Esophagus muscularis mucosa (tissue), 4 donors: ENCODE measurements at regions not wholly inside any gene's neighbourhood (a gene's known extent, or its start where the extent isn't known, plus 50 kb on each side); places are given as distances from the start of the nearest gene placed in this dataset.

Experiments
- EP300 ChIP-seq: sonication (generic); formaldehyde crosslinking; IDR thresholded peaks from one replicate; pipeline ENCODE4 v1.6.1; 2017; ENCODE audit warnings: antibody characterized with exemption
- POLR2A ChIP-seq: fragments of 450-650 bp; IDR thresholded peaks from one replicate; pipeline ENCODE4 v1.6.1; 2017; ENCODE audit warnings: antibody characterized with exemption, moderate library complexity, mild to moderate bottlenecking, low read depth
- TF ChIP-seq, protein P1 (sequence below), 3 experiments: fragments of 200-600 bp in 2 of 3; fragments of 450-650 bp in 1 of 3; sonication (generic) in 2 of 3; IDR thresholded peaks; one replicate each; pipeline ENCODE4 v1.5.1; 2017 to 2019; ENCODE audit warnings: antibody characterized with exemption in 3 of 3, mild to moderate bottlenecking in 2 of 3, moderate library complexity in 1 of 3

DNA sequence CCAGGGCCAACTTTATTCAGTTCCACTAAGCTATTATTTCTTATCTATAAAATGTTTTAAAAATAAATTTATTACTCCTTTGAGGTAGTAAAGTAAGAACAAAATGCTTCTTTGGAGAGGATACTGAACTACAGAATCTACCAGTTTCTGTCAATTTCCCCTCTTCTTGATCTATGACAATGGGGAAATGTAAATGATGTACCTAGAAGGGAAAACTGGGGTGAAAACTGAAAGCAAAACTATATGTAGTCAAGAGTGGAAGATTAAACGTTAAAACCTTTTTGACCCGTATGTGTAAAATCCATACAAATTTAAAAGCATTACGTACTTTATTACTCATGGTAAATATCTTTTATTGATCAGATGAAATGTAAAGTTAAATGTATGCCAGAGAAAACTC is 1287.8 kb upstream of the TMEFF2 start:
- TF ChIP-seq, protein P1, sequence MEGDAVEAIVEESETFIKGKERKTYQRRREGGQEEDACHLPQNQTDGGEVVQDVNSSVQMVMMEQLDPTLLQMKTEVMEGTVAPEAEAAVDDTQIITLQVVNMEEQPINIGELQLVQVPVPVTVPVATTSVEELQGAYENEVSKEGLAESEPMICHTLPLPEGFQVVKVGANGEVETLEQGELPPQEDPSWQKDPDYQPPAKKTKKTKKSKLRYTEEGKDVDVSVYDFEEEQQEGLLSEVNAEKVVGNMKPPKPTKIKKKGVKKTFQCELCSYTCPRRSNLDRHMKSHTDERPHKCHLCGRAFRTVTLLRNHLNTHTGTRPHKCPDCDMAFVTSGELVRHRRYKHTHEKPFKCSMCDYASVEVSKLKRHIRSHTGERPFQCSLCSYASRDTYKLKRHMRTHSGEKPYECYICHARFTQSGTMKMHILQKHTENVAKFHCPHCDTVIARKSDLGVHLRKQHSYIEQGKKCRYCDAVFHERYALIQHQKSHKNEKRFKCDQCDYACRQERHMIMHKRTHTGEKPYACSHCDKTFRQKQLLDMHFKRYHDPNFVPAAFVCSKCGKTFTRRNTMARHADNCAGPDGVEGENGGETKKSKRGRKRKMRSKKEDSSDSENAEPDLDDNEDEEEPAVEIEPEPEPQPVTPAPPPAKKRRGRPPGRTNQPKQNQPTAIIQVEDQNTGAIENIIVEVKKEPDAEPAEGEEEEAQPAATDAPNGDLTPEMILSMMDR (IDR thresholded peaks at IDR 0.05): no peak
- TF ChIP-seq POLR2A: no peak
- TF ChIP-seq EP300: no peak
